GM21723 (cell line): ENCODE measurements at regions not wholly inside any gene's neighbourhood (a gene's known extent, or its start where the extent isn't known, plus 50 kb on each side); places are given as distances from the start of the nearest gene placed in this dataset.

Experiments
- ATAC-seq: cut with Tn5 transposase; IDR thresholded peaks from one replicate; pipeline ENCODE4 v1.9.1; 2021; ENCODE audit warnings: mild to moderate bottlenecking, moderate library complexity; ENCODE audit not compliant: unreplicated experiment

DNA sequence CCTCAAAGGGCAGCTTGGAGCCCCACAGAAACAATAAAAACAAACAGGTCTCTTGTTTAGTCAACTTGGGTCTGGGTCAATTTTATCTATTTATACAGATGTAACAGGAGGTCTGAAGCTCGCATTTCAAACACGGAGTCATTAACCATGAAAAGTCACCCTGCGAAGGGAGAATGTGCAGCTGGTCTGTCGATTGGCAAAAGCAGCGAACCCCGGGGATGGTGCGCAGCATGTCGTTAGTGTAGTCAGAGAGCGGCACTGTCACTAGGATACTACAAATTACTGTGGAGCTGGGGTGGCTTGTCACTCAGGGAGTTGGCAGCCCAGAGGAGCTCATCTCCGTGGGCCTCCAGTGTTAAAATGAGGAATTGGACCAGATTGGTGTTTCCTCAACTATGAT lies 190.4 kb upstream of the ARG1 start:
- ATAC-seq, result no peak

DNA sequence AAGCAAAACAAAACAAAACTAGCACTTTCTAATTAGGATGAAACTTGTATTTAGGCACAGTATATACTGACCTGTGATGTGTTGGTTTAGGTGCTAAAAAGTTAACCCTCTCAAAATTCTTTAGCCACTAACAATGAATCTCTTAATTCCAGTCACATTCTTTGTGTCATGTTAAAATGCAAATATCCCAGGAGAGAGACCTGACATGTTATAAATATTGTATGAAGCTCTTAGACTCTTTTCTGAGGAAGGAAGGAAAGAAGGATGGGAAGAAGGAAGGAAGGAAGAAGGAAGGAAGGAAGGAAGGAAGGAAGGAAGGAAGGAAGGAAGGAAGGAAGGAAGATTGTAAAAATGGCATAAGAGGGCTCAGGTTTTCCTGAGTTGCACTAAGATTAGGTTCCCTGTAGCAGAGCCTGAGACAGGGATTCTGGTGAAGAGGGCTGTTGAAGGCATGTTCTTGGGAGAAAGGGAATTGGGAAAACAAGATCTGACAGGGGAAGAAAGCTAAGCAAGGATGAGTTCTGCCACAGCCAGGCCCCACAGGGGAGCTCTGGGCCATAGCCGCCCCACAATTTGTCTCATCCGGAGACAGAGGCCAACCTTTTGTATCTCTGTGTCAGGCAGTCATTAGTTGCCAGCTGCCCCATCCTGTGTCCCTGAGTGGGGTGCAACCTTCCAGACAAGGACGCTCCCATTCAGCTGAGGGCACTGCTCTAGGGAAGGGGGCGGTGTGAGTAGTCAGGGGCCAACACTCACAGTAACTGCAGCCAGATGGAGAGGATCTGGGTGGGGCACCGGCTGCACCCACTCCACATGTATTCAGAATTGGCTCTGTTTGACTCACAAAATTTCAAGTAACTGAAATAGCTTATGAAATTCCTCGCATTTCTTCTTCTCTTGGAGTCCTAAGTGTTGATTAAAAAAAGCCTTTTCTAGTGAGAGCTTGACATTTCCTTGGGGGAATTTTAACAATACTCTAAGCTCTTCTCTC lies 189.3 kb upstream of the ARG1 start:
- ATAC-seq, result no peak

DNA sequence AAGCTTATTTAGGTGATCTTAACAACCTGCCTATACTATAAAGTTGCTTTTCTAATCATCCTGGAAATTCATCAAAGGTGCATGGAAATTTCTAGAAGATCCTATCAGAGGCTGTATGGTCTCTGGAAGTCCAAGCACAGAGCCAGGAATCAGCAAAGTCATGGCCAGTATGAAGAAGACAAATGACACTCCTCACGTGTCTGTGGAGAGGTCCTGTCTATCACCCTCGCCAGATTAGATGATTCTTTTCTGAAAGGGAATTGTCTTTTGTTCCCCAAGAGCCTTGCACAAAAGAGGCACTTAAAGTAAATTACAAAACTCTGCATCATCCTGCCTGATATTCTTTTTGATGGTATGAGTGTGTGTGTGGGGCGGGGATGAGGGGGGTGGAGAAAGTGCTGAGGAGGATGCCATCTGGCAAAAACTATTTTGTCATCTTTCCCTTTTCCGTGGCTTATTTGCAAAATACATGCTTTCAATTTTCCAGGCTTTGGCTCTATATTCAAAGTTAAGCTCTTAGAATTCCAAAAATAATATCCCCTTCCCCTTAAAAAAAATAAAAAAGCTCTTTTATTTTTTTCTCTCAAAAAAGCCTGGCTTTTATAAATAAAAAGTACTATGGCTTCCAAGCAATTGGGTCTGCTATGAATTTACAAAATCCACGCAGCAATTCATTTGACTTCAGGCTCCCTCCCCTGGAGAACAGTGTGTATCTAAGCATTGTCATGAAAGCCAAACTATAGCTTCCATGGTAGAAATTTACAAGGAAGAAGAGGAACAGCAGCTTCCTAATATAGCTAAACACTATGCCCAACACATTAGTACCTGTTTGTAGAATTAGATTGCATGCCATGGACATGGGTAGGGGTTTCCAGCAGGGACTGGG lies 185.2 kb upstream of the ARG1 start:
- ATAC-seq, result no peak

DNA sequence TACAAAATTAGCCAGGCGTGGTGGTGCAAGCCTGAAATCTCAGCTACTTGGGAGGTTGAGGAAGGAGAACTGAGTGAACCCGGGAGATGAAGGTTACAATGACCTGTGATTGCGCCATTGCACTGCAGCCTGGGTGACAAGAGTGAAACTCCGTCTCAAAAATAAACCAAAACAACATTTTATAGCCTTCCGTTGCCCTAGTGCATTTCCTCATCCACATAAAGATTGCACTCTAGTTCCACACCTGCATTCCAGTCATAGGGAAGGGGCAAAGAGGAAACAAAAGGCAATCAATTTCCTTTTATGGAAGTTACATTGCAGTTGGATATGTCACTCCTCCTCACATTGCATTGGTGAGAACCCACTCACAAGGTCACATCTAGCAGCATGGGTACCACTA lies 182.7 kb upstream of the ARG1 start:
- ATAC-seq, result no peak

DNA sequence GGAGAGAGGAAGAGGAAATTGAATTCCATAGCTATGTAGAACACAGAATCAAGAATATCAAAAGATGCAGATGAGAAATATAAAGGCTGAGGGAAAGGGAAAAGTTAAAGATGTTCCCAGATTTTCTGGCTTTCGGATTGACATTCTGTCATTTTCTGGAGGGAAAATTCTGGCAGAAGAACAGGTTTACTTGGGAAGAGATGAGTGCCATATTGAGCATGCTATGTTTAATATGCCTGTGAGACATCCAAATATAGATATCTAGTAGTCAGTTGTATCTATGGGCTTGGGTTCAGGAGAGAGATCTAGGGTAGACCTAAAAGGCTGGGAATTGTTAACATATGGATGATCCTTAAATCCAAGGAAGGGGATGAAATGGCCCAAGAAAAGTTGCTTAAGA lies 181.9 kb upstream of the ARG1 start:
- ATAC-seq, result no peak

DNA sequence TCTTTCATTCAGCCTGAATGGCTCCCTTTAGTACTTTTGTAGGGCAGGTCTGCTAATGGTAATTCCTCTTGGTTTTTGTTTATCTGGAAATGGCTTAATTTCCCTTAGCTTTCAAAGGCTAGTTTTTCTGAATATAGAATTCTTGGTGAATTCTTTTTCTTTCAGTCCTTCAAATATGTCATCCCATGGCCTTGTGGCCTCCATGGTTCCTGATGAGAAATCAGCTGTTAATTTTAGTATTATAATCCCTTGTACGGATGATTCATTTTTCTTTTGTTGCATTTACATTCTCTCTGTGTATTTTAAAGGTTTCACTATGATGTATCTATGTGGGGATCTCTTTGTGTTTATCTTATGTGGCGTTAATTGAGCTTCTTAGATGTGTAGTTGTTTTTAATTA lies 179.6 kb upstream of the ARG1 start:
- no peak for ATAC-seq

DNA sequence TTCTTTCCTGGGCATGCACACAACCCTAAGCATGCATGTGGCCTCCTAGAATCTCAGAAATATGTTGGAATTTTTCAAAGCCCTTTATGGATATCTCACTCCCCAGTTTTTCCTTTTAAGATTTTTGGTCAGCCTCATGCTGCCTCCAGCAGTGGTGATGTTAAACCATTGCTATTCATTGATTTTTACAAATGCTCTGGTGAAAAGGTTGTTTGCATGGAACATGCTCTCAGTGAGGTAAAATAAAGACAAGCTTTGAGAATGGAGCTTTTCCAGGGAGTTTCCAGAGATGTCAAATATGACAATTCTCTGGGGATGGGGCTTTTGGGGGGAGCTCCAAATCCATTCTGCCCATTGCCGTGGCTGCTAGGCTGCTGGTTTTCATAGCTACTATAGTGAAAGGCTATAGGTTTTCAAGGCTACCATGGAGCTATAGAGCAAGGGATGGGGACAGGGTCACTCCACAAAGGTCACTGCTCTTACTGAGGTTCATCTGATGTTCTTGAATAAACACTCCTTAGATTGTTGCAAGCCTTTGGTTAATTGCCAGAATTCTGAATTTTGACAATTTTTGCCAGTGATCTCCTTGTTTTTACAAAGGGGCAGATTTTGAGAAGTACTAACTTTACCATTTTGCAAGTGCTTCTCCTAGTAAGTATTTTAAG lies 178.1 kb upstream of the ARG1 start:
- ATAC-seq, result no peak

DNA sequence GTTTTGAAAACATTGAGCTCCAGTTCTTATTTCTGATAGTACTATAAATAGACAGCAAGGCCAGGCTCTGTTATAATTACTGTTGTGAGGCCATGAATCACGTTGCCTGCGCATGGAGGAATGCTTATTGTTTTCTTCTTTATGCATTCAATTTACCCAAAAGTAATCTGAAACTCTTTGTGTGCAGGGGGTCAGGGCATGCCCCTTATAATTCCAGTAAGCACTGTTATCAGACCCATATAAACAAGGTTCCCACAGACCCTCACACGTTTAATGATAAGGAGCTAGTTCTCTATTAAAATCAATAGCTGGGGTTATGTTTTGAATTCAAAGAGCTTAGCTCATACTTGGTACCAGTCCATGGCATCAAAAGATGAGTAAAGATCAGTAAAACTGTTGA lies 174.8 kb upstream of the ARG1 start:
- no peak for ATAC-seq

DNA sequence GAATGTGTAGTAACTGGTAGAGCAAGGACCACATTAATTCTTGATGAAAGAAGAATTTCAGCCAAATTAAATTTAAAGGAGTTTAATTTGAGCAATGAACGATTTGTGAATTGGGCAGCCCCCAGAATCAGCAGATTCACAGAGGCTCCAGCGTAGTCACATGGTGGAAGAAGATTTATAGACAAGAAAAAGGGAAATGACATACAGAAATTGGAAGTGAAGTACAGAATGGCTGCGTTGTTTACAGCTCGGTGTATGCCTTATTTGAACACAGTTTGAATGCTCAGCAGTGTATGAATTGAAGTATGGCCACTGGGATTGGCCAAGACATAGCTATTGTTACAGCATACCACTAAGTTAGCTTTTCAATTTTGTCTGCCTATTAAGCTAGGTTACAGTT lies 173.6 kb upstream of the ARG1 start:
- no peak for ATAC-seq

DNA sequence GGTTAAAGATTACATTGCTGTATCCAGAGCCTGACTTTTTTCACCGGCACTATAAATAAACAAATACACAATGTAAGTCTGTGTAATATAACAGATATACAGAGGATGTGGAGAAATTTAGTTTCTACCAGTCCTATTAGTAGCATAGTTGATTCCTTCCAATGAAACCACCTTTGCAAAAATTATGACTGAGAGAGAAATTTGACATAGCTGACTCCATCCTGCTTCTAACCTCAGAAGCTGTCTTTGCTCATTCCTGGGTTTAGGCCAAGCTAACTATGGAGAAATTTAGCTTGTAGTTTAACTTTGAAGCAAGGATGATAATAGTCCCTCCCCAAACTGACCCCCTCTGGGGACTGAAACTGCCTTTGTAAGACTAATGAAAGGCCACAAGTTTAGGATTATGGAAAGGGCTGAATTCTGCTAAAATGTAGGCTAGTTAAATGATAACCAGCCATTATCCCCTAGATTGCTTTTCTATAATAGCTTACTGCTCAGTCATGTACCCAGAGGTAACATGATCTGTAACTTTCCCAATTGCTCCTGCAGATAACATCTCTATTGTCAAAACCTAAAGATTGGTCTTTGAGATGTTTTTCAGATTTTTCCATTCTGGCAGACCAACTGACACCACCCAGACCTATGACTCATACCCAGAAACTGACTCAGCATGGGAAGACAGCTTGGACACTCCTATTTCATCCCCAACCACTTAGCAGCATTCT lies 172.8 kb upstream of the ARG1 start:
- ATAC-seq, result no peak

DNA sequence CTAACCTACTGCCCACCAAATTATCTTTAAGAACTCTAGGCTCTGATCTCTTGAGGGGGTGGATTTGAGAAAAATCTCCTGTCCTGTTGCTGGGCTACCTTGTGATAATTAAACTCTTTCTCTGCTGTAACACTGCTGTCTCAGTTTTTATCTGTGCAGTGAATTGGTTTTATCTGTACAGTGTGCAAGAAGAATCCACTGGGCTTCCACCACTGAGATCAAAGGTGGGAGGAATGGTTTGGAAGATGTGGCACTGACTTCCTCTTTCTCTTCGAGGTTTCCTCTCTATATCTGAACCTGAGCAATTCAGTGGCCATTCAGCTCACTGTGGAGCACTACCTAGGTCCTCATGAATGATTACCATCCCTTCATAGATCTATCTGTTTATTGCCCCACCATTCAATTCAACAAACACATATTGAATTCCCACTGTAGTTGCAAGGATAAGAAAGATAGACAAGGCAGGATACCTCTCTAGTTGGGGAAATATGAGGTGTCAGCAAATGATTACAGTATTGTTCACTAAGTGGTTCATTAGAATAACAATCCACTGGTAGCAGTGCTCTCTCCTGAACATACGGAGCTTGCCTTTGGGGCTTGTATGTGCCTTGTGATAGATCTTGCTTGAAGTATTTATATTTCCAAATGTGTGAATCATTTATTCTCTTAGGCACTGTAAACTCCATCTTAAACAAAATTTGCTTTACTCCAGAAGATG lies 172.1 kb upstream of the ARG1 start:
- no peak for ATAC-seq

DNA sequence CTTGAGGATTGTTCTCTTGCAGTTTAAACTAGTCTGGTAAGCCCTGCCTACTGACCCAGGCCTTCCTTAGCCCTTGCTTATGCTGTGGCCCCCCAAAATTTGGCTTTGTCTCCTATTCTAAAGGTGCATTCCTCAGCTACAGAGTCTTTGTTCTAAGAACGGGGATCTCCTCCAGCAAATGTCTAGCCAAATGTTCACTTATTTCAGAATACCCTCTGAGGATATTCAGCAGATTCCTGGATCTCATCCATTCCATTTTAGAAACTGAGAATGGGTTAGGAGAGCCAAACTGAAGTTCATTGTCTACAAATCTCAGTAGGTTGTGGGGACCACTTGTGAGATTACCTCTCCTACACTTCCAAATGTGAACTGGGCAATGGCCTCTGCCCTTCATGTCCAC lies 164.2 kb upstream of the ARG1 start:
- no peak for ATAC-seq

DNA sequence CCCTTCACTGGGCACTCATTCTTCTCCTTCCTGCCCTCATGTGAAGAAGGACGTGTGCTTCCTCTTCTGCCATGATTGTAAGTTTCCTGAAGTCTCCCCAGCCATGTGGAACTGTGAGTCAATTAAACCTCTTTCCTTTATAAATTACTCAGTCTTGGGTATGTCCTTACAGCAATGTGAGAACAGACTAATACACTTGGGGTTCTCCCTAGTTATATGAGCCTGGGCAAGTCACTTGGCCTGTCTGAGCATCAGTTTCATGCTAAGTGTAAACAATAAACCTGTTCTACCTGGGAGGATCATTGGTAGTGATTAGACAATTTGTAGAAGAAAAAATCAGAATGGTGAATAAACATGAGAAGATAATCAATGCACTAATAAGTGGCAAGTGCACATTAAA lies 162.2 kb upstream of the ARG1 start:
- no peak for ATAC-seq

DNA sequence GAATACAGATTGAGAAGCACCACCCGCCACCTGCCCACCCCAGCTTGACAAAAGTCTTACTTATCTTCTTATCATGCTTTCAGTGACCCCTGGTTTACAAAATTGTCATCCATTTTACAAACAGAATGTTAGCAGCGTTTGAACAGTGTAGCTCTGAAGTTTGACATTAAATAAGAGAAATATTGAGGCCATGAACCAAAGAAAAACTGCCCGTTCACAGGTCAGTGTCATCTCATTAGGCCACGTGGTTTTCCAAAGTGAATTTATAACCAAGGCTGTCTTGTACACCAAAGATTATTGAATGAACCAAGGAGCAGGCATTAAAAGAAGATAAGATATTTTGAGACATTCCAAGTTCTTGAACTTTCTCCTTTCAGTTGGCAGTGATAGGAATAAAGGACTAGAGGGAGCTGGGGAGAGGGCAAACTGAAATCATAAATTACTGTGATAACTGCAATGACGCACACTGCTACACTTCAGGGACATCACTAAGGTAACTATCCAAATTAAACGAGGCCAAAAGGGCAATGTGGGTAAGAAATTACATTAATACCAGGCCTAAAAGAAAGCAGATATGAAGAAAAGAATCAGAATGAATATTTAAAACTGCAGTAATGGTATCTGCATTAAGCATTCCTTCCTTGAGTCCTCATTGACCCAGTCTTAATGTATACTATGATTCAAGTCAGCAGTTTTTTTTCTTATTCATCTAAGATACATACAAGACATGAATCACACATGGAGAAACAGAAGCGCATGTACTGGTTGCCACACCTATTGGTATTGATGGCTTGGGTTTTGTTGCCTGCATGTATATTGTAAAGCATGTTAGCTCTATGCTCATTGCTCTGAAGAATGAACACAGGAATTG lies 159.8 kb upstream of the ARG1 start:
- no peak for ATAC-seq

DNA sequence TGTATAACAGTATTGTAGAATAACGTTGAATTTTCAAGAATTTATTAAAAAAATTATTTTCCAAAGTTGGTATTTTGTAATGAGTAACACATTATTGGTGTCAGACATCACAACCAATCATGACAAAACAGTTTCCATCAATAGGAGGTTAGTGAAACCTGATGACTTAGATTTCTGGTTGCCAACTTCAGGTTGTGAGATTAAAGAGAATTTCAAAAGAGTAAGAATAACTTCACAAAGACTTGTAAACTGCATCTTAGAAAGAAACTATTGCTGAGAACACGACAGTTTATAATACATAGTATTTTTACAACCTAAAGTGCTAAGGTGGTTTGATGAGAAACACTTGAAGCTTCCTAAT lies 159.2 kb upstream of the ARG1 start:
- no peak for ATAC-seq

DNA sequence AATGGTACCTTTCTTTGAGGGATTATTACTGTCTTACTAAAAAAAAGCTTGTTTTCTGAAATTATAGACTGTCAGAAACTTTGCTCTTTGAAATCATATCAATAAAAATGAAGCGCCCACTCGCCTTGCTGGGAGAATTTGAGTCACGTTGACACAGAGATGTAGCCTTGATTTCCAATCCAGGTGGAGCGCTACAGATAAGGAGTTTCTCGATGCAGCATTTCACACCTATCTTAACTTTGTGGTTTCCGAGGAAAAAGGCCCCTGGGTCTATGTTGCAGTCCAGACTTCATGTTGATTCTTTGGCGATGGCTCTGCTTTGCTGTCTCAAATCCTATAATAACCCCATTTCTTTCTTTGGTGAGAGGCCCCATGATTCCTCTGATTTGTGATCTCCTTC lies 158.1 kb upstream of the ARG1 start:
- ATAC-seq, result no peak

DNA sequence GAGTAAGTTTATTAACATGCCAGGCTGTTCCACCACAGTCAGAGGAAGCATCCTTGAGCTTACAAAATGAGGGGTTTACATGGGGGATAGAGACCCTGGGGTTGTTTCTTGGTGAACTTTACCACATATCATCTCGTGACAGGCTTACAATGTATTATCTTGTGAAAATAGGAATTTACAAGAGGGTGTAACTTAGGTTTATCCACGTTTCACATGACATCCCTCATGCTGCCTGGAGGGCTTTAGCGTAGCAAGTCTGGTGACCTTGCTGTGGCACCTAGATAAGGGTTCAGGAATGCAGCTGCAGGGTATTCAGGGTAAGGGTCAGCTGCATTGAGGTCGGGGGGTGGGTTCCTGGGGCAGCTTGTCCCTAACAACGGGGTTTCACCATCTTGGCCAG lies 154.6 kb upstream of the ARG1 start:
- ATAC-seq, result no peak

DNA sequence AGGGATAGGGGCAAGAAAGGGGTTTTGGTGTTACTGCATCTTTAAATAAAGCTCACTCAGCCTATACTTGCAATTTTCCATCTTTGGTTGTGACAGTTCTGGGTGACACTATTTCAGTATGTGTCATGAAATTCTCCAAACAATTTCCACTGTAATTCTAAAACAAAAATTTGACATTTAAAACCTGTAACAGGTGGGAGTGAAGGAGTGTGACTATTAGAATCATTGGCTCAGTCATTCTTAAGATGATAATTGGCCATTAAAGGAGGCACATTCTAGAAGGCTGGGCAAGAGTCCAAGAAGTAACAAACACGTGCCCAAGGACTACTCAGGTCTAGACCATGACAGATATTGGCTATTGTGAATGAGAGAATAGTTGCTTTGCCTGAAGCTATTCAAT lies 153.3 kb upstream of the ARG1 start:
- ATAC-seq, result no peak

DNA sequence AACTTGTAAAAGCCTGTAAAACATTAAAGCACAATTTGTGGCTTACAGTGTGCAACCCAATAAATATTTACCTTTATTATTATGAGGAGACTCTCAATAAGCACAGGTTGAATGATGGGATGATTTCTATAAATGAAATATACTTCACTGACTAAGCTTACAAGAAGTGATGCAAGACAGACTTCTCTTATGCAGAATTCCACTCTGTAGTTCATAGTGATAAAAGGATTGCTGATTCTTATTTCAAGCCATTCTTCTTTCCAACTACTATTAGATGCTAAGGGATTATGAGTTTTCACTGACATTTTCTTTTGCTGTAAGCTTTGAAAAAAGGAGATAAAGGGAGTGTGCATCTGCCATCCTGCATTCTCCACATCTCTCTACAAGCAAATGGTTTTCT lies 149.0 kb upstream of the ARG1 start:
- no peak for ATAC-seq
